OCI-LY7 (cell line): ENCODE measurements at regions not wholly inside any gene's neighbourhood (a gene's known extent, or its start where the extent isn't known, plus 50 kb on each side); places are given as distances from the start of the nearest gene placed in this dataset.

ENCODE experiments used
- CTCF ChIP-seq: fragments of 200-600 bp; sonication (generic); conservative IDR thresholded peaks from 2 replicates; pipeline ENCODE4 v1.5.1; 2014; ENCODE audit warnings: mild to moderate bottlenecking, antibody characterized with exemption, low read length, moderate library complexity, mixed read lengths
- EZH2phosphoT487 ChIP-seq: fragments of 200-600 bp; sonication (generic); IDR thresholded peaks from 2 replicates; pipeline ENCODE4 v1.6.1; 2018; ENCODE audit warnings: low read depth, borderline replicate concordance, mild to moderate bottlenecking, mixed run types, antibody characterized with exemption, low read length, moderate library complexity, mixed read lengths

DNA sequence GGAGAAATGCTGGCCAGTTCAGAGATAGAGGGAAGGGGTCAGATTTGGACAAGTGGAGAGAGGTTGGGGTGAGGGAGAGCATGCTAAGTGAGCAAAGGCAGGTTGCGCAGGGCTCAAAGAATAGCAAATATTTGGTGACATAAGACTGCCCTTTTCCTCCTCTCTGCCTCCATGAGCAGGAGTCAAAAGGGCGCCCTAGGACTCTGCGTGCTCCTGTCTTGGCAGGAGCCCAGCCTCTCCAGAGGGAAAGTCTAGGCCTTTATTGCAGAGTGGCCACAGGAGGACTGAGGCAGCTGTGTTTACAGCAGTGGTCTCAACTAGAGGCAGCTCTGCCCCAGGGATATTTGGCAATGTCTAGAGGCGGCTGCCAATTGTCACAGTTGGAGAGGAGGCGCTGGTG, 165.6 kb downstream of the FAM43A start:
- TF ChIP-seq CTCF (no peak), EZH2phosphoT487 (no peak)
